ENCODE measurements at regions not wholly inside any gene's neighbourhood (a gene's known extent, or its start where the extent isn't known, plus 50 kb on each side); places are given as distances from the start of the nearest gene placed in this dataset.

- no peak for TF ChIP-seq POLR2A (IDR thresholded peaks at IDR 0.05)
- TF ChIP-seq POLR2AphosphoS5 (IDR thresholded peaks at IDR 0.05) = no peak
- no peak for TF ChIP-seq CTCF (IDR thresholded peaks at IDR 0.05)
- TF ChIP-seq EP300 (IDR thresholded peaks at IDR 0.05) = no peak
Measured at GRCh38 chr3:162729686-162730085, 1233.1 kb downstream of the OTOL1 start.

Data from gastroesophageal sphincter (tissue), 3 donors.